DMS114 treated with DMSO at 0.1 percent for 48 hours (cell line): ENCODE measurements at regions not wholly inside any gene's neighbourhood (a gene's known extent, or its start where the extent isn't known, plus 50 kb on each side); places are given as distances from the start of the nearest gene placed in this dataset.

Source experiments
- DNase-seq: peaks from one replicate; lab custom pipeline; 2025; ENCODE audit not compliant: unreplicated experiment; lab: John Stamatoyannopoulos, UW

GRCh38 chr4:44071959-44072955 is 376.4 kb downstream of the KCTD8 start:
- no peak for DNase-seq

DNA sequence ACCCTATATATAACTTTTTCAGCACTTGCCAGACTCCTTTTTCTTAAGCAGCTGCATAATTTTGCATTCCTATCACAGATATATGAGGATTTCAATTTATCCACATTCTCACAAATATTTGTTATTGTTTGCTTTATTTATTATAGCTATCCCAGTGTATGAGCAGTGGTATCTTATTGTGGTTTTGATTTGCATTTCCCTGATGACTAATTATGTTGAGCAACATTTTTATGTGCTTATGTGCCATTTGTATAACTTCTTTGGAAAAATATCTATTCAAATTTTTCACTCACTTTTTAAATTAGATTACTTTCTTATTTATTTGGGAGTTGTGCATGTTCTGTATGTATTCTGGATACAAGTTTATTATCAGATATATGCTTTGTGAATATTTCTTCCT is 361.9 kb downstream of the KCTD8 start:
- no peak for DNase-seq

DNA sequence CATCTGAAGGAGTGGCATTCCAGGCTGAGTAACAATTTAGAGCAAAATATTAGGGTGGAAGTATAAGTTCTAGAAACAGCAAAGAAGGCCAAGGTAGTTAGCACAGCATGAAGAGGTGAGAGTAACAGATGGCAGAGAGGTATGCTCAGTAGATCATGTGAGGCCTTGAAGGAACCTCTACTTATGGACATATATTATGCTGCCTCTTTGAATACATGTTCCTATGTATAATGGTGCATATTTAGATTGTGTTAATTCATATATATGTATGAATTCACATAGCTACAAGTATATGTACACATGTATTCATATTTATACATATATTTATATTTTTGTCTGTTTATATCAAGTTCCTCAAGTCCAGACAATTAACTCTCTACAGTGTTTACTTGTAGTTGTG is 355.2 kb downstream of the KCTD8 start:
- no peak for DNase-seq

- no peak for DNase-seq
These were observed 349.6 kb downstream of the KCTD8 start for GRCh38 chr4:44098973-44099372.

DNA sequence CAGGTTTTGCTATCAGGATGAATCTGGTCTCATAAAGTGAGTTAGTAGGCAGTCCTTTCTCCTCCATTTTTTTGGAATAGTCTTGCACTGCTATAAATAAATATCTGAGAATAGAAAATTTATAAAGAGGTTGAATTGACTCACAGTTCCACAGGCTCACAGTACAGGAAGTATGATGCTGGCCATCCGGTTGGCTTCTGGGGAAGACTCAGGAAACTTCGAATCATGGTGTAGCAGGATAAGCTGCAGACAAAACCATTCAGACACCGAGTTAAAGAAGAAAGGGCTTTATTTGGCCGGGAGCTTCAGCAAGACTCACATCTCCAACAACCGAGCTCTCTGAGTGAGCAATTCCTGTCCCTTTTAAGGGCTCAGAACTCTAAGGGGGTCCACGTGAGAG is 348.2 kb downstream of the KCTD8 start:
- no peak for DNase-seq

DNA sequence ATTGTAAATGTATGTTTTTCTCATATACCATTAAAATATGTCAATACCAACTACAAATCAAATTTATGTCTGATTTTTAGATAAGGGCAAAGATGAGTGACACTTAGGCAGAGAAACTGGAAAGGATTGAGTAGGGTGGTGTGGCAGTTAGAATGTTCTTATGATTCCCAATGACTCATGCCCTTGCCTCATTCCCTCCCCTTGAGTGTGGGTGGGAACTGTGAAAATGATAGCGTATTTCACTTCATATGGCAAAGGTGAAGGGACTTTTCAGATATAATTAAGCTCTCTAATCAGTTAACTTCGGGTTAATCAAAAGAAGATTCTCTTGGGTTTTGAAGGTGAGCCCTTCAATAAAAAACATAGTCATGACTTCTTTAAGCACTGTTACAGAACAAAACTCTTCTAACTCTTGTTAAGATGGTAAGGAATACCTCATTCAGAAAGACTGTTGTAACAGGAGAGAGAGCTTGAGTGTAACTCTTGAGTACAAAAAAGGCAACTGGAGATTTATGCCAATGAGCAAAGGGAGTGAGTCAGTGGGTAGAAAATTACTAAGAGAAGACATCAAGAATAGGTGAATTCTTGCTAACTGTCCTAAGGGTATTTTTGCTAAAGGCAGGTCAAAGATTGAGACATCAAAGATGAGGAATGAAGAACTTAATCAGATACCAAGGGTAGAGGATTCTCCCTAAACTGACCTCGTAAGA is 329.5 kb downstream of the KCTD8 start:
- DNase-seq: no peak

- DNase-seq: no peak
These were observed 328.0 kb downstream of the KCTD8 start for GRCh38 chr4:44120646-44121045.

GRCh38 chr4:44121210-44121609 is 327.4 kb downstream of the KCTD8 start:
- DNase-seq: no peak
